CD14-positive monocyte (primary cell): ENCODE measurements at regions not wholly inside any gene's neighbourhood (a gene's known extent, or its start where the extent isn't known, plus 50 kb on each side); places are given as distances from the start of the nearest gene placed in this dataset.

Source experiments
- DNase-seq, 3 donors: peaks; one replicate each; pipeline ENCODE4 v3.0.0-alpha.2; 2011 to 2022
- H2AFZ ChIP-seq: 2 replicates; pipeline ENCODE4 v1.6.0; 2012; ENCODE audit warnings: mild to moderate bottlenecking, low read depth, low read length, inconsistent platforms; ENCODE audit not compliant: insufficient read depth, poor library complexity, severe bottlenecking
- H3K27ac ChIP-seq, 2 donors: 1 replicate in 1 of 2; 2 replicates in 1 of 2; pipeline ENCODE4 v1.5.1; 2012 to 2013; ENCODE audit warnings: low read length in 2 of 2, control low read depth in 1 of 2, inconsistent platforms in 1 of 2, low read depth in 1 of 2, mild to moderate bottlenecking in 1 of 2
- H3K27me3 ChIP-seq, 2 donors: one replicate each; pipeline versions ENCODE4 v1.6.0 to v1.6.1; 2011 to 2013; ENCODE audit warnings: low read length in 2 of 2; ENCODE audit not compliant: control insufficient read depth in 2 of 2, insufficient read depth in 2 of 2
- H3K36me3 ChIP-seq, 2 donors: replicated peaks in 1 of 2; 1 replicate in 1 of 2; 2 replicates in 1 of 2; pipeline versions ENCODE4 v1.5.1 to v1.6.1; 2012 to 2013; ENCODE audit warnings: low read length in 2 of 2, control low read depth in 1 of 2, inconsistent platforms in 1 of 2, mild to moderate bottlenecking in 1 of 2; ENCODE audit not compliant: insufficient read depth in 2 of 2, control insufficient read depth in 1 of 2
- H3K4me1 ChIP-seq, 2 donors: 1 replicate in 1 of 2; 2 replicates in 1 of 2; pipeline versions ENCODE4 v1.5.1 to v1.6.1; 2012 to 2013; ENCODE audit warnings: low read length in 2 of 2, control low read depth in 1 of 2, inconsistent platforms in 1 of 2, mild to moderate bottlenecking in 1 of 2, moderate library complexity in 1 of 2; ENCODE audit not compliant: insufficient read depth in 2 of 2, control insufficient read depth in 1 of 2
- H3K4me2 ChIP-seq: replicated peaks from 2 replicates; pipeline ENCODE3; 2012; ENCODE audit warnings: low read length, moderate library complexity, mild to moderate bottlenecking; ENCODE audit not compliant: poor library complexity, severe bottlenecking; ENCODE audit errors: extremely low read depth
- H3K4me3 ChIP-seq, 3 experiments: fragments of 200-600 bp in 1 of 3; sonication (generic) in 1 of 3; replicated peaks in 1 of 3; 1 replicate in 2 of 3; 2 replicates in 1 of 3; pipeline ENCODE4 v1.5.1; 2011 to 2013; ENCODE audit warnings: low read length in 3 of 3, mild to moderate bottlenecking in 3 of 3, control low read depth in 2 of 3, low read depth in 2 of 3, inconsistent platforms in 1 of 3, moderate library complexity in 1 of 3
- H3K79me2 ChIP-seq: 2 replicates; pipeline ENCODE4 v1.6.0; 2012; ENCODE audit warnings: mild to moderate bottlenecking, control low read depth, inconsistent platforms, low read length, moderate library complexity; ENCODE audit not compliant: insufficient read depth
- H3K9ac ChIP-seq: 2 replicates; pipeline ENCODE4 v1.6.0; 2017; ENCODE audit warnings: low read length, mild to moderate bottlenecking; ENCODE audit not compliant: insufficient read depth, poor library complexity, severe bottlenecking
- H3K9me3 ChIP-seq, 2 donors: replicated peaks in 1 of 2; 1 replicate in 1 of 2; 2 replicates in 1 of 2; pipeline versions ENCODE4 v1.5.1 to v1.6.1; 2012 to 2013; ENCODE audit warnings: low read length in 2 of 2, control low read depth in 1 of 2; ENCODE audit not compliant: control insufficient read depth in 1 of 2, insufficient read depth in 1 of 2
- H4K20me1 ChIP-seq: 2 replicates; pipeline ENCODE4 v1.6.0; 2012; ENCODE audit warnings: mild to moderate bottlenecking, low read length, control low read depth, moderate library complexity; ENCODE audit not compliant: insufficient read depth
- H3K27ac Mint-ChIP-seq, 7 donors: one replicate each; pipeline ENCODE4 v1.8.0; 2020; ENCODE audit warnings: mild to moderate bottlenecking in 7 of 7, mixed read lengths in 7 of 7, moderate library complexity in 6 of 7, inconsistent platforms in 2 of 7
- H3K27me3 Mint-ChIP-seq, 3 donors: one replicate each; pipeline ENCODE4 v1.8.0; 2021 to 2022; ENCODE audit warnings: low read depth in 3 of 3, mild to moderate bottlenecking in 3 of 3, mixed read lengths in 3 of 3, moderate library complexity in 3 of 3, inconsistent platforms in 1 of 3
- H3K36me3 Mint-ChIP-seq, 2 donors: one replicate each; pipeline ENCODE4 v1.8.0; 2020; ENCODE audit warnings: mixed read lengths in 2 of 2, inconsistent platforms in 1 of 2, mild to moderate bottlenecking in 1 of 2
- H3K4me1 Mint-ChIP-seq: one replicate; pipeline ENCODE4 v1.8.0; 2020; ENCODE audit warnings: mild to moderate bottlenecking, mixed read lengths
- H3K4me3 Mint-ChIP-seq, 2 donors: one replicate each; pipeline ENCODE4 v1.8.0; 2020; ENCODE audit warnings: mild to moderate bottlenecking in 2 of 2, mixed read lengths in 2 of 2, moderate library complexity in 1 of 2
- H3K9me3 Mint-ChIP-seq, 7 donors: one replicate each; pipeline ENCODE4 v1.8.0; 2020 to 2022; ENCODE audit warnings: mixed read lengths in 7 of 7, mild to moderate bottlenecking in 6 of 7, moderate library complexity in 6 of 7, inconsistent platforms in 2 of 7
- WGBS: methylation state at CpG from one replicate; pipeline ENCODE4 v1.1.5; 2013; ENCODE audit warnings: missing lambda C conversion rate; ENCODE audit not compliant: insufficient coverage; 5-methylcytosine and 5-hydroxymethylcytosine counted together
- intact Hi-C, 2 donors: fragments of 100-400 bp; cut with micrococcal nuclease; formaldehyde crosslinking; loops; one replicate each; pipeline versions ENCODE4 v1.15.0 to v1.15.1; 2023
- TF ChIP-seq, protein P1 (sequence below): fragments of 200-600 bp; IDR thresholded peaks from one replicate; pipeline ENCODE4 v1.8.0; 2022; ENCODE audit warnings: antibody characterized with exemption, mild to moderate bottlenecking

DNA sequence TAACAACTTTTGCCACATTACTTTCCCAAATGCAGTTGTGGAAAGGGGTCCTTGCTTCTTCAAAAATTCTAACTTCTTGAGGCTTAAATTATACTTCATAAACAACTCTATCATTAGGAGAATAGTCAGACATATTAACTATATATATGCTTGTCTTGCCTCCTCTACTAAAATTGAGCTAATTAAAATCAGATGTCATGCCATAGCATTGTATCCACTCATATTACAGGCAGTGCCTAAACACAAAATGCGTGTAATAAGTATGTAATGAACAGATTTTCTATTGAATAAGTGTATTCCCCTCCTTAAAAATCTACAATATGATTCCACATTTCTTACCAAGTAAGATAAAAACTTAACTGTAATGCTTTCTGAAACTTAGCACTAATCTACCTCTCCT is 204.5 kb downstream of the PLK2 start:
- no peaks in the 10 kb centered on the region for H3K4me1 Mint-ChIP-seq
- no peaks in the 10 kb centered on the region for H3K4me1 ChIP-seq
- H3K36me3 Mint-ChIP-seq, result no peaks in the 10 kb centered on the region
- H3K9me3 ChIP-seq, result no peaks in the 10 kb centered on the region
- no peak overlapping the region for H3K9ac ChIP-seq
- H2AFZ ChIP-seq, result no peak overlapping the region
- no peak for DNase-seq
- H4K20me1 ChIP-seq, result no peaks in the 10 kb centered on the region
- peaks cover 0 to 3% (median 0%) of the 10 kb centered on the region in 3 donors for H3K27me3 Mint-ChIP-seq
- intact Hi-C loops, result no loop called here
- H3K4me3 Mint-ChIP-seq, result no peak overlapping the region
- H3K4me2 ChIP-seq, result no peak overlapping the region
- no peaks in the 10 kb centered on the region for H3K27me3 ChIP-seq
- H3K79me2 ChIP-seq, result no peaks in the 10 kb centered on the region
- TF ChIP-seq, protein P1, sequence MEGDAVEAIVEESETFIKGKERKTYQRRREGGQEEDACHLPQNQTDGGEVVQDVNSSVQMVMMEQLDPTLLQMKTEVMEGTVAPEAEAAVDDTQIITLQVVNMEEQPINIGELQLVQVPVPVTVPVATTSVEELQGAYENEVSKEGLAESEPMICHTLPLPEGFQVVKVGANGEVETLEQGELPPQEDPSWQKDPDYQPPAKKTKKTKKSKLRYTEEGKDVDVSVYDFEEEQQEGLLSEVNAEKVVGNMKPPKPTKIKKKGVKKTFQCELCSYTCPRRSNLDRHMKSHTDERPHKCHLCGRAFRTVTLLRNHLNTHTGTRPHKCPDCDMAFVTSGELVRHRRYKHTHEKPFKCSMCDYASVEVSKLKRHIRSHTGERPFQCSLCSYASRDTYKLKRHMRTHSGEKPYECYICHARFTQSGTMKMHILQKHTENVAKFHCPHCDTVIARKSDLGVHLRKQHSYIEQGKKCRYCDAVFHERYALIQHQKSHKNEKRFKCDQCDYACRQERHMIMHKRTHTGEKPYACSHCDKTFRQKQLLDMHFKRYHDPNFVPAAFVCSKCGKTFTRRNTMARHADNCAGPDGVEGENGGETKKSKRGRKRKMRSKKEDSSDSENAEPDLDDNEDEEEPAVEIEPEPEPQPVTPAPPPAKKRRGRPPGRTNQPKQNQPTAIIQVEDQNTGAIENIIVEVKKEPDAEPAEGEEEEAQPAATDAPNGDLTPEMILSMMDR, result no peak
- H3K27ac ChIP-seq, result no peak overlapping the region
- no peak overlapping the region for H3K4me3 ChIP-seq
- H3K27ac Mint-ChIP-seq, result no peak overlapping the region
- peaks cover 0 to 7% (median 3%) of the 10 kb centered on the region in 7 donors for H3K9me3 Mint-ChIP-seq
- no CpG with 5 or more reads among the region's 1 CpG for WGBS
- H3K36me3 ChIP-seq, result no peaks in the 10 kb centered on the region

DNA sequence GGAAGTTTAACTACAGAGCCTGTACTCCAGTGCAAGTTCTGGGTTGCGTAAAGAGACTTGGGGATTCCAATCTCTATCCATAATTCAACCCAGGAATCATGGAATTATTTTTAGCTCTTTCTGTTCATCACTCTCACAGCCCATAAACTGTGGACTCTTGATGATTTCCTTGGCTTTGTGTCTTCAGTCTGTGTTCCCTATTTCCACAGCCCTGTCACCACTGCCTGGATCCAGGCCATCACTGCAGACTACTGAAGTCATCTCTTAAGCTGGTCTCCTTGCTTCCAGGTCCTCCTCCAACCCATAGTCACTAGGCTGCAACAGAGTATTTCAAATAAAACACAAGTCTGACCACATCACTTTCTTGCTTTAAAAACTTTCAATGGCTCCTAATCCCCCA is 211.7 kb downstream of the PLK2 start:
- no peaks in the 10 kb centered on the region for H3K27me3 ChIP-seq
- H3K27me3 Mint-ChIP-seq, result no peaks in the 10 kb centered on the region
- no peak overlapping the region for H3K27ac ChIP-seq
- 100% methylated on average over 1 of the region's 1 CpG for WGBS
- peaks cover 0 to 4% (median 0%) of the 10 kb centered on the region in 7 donors for H3K9me3 Mint-ChIP-seq
- no peaks in the 10 kb centered on the region for H4K20me1 ChIP-seq
- DNase-seq, result no peak
- TF ChIP-seq, protein P1, result no peak
- H3K36me3 Mint-ChIP-seq, result no peaks in the 10 kb centered on the region
- H3K9me3 ChIP-seq, result no peaks in the 10 kb centered on the region
- no peak overlapping the region for H3K4me2 ChIP-seq
- no peak overlapping the region for H3K4me3 ChIP-seq
- intact Hi-C loops, result no loop called here
- peaks cover 7 to 10% of the 10 kb centered on the region in 2 donors for H3K4me1 ChIP-seq
- no peak overlapping the region for H3K9ac ChIP-seq
- H2AFZ ChIP-seq, result no peak overlapping the region
- H3K36me3 ChIP-seq, result no peaks in the 10 kb centered on the region
- no peak overlapping the region for H3K4me3 Mint-ChIP-seq
- no peaks in the 10 kb centered on the region for H3K79me2 ChIP-seq
- H3K27ac Mint-ChIP-seq, result no peak overlapping the region
- H3K4me1 Mint-ChIP-seq, result peaks cover 15% of the 10 kb centered on the region
